ENCODE measurements at regions not wholly inside any gene's neighbourhood (a gene's known extent, or its start where the extent isn't known, plus 50 kb on each side); places are given as distances from the start of the nearest gene placed in this dataset.

DNA sequence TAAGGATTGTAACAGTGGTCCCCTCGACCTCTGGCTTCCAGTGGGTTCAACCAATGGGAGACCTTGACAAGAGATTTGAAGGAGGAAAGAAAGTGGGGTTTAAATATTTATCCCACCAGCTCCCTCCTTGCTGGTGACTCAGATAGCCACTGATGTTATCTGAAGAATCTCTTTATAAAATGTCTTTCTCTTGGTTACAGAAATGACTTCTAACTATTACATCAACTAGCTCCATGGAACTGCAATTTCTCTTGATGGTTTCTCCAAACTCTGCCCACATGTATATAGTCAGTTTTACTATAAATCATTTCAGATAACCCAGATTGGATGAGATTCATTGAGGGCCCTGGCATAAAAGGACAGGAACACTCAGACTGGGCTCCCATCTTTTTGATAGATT is 920.2 kb upstream of the SOX9 start:
- TF ChIP-seq, protein P1, sequence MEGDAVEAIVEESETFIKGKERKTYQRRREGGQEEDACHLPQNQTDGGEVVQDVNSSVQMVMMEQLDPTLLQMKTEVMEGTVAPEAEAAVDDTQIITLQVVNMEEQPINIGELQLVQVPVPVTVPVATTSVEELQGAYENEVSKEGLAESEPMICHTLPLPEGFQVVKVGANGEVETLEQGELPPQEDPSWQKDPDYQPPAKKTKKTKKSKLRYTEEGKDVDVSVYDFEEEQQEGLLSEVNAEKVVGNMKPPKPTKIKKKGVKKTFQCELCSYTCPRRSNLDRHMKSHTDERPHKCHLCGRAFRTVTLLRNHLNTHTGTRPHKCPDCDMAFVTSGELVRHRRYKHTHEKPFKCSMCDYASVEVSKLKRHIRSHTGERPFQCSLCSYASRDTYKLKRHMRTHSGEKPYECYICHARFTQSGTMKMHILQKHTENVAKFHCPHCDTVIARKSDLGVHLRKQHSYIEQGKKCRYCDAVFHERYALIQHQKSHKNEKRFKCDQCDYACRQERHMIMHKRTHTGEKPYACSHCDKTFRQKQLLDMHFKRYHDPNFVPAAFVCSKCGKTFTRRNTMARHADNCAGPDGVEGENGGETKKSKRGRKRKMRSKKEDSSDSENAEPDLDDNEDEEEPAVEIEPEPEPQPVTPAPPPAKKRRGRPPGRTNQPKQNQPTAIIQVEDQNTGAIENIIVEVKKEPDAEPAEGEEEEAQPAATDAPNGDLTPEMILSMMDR (IDR thresholded peaks at IDR 0.05), result no peak
- TF ChIP-seq EP300 (IDR thresholded peaks at IDR 0.05), result no peak
- TF ChIP-seq POLR2AphosphoS5 (IDR thresholded peaks at IDR 0.05), result no peak
